ENCODE measurements at regions not wholly inside any gene's neighbourhood (a gene's known extent, or its start where the extent isn't known, plus 50 kb on each side); places are given as distances from the start of the nearest gene placed in this dataset.

DNA sequence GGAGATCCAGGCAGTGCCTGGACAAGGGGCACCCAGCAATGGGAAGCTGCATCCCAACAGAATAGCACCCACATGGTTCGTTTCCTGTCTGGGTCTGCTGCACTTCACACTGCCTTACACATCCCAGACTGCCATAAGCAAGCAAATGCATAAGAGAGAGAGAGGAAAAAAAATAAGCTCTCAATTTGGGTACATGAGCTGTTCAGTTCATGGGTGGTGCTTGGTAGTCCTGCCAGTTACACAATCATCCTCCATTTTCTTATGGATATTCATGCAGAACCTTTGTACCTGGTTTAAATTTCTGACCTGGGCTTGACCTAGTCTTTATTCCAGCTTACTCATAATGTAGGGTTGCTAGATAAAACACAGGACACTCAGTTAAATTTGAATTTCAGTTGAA, 733.6 kb downstream of the TNS3 start:
- H3K36me3 ChIP-seq (ENCODE audit: control insufficient read depth, insufficient read depth, low read length) = no peaks in the 10 kb centered on the region
- no peaks in the 10 kb centered on the region for H3K9me3 ChIP-seq (ENCODE audit: control insufficient read depth, low read length)
- H3K27ac ChIP-seq (ENCODE audit: insufficient read depth, low read depth, low read length, poor library complexity, severe bottlenecking) = no peak overlapping the region
- WGBS, 2 experiments = 100% methylated on average over 1 of the region's 1 CpG
- H3K27me3 ChIP-seq (ENCODE audit: control insufficient read depth, insufficient read depth, low read length, poor library complexity, severe bottlenecking) = no peaks in the 10 kb centered on the region
- no peak overlapping the region for H3K4me3 ChIP-seq (ENCODE audit: insufficient read depth, low read depth, low read length)
- H3K4me1 ChIP-seq (ENCODE audit: control insufficient read depth, insufficient read depth, low read length) = no peaks in the 10 kb centered on the region

GRCh38 chr7:46847126-46847525, 734.8 kb downstream of the TNS3 start:
- H3K9me3 ChIP-seq (ENCODE audit: control insufficient read depth, low read length) = no peaks in the 10 kb centered on the region
- H3K27me3 ChIP-seq (ENCODE audit: control insufficient read depth, insufficient read depth, low read length, poor library complexity, severe bottlenecking) = no peaks in the 10 kb centered on the region
- no peak overlapping the region for H3K27ac ChIP-seq (ENCODE audit: insufficient read depth, low read depth, low read length, poor library complexity, severe bottlenecking)
- no peaks in the 10 kb centered on the region for H3K36me3 ChIP-seq (ENCODE audit: control insufficient read depth, insufficient read depth, low read length)
- H3K4me1 ChIP-seq (ENCODE audit: control insufficient read depth, insufficient read depth, low read length) = no peaks in the 10 kb centered on the region
- WGBS, 2 experiments = 90 to 93% methylated on average over 3 of the region's 3 CpGs
- H3K4me3 ChIP-seq (ENCODE audit: insufficient read depth, low read depth, low read length) = no peak overlapping the region

DNA sequence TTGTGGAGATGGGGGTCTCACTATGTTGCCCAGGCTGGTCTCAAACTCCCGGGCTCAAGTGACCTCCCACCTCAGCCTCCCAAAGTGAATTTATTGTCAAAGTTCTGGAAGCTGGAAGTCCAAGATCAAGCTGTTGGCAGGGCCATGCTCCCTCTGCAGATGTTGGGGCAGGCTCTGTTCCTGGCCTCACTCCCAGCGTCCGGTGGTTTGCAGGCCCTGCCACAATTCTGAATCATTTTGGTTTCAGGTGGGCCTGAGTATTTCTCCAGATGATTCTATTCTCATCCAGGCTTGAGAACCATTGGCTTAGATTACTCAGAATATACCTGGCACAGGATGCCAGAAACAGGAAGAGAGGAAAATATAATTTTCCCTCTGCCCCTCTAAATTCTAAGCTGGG, 737.4 kb downstream of the TNS3 start:
- H3K9me3 ChIP-seq (ENCODE audit: control insufficient read depth, low read length) = no peaks in the 10 kb centered on the region
- H3K27ac ChIP-seq (ENCODE audit: insufficient read depth, low read depth, low read length, poor library complexity, severe bottlenecking) = no peak overlapping the region
- H3K36me3 ChIP-seq (ENCODE audit: control insufficient read depth, insufficient read depth, low read length) = no peaks in the 10 kb centered on the region
- WGBS, 2 experiments = 79 to 81% methylated on average over 3 of the region's 3 CpGs
- H3K4me3 ChIP-seq (ENCODE audit: insufficient read depth, low read depth, low read length) = no peak overlapping the region
- H3K4me1 ChIP-seq (ENCODE audit: control insufficient read depth, insufficient read depth, low read length) = no peaks in the 10 kb centered on the region
- no peaks in the 10 kb centered on the region for H3K27me3 ChIP-seq (ENCODE audit: control insufficient read depth, insufficient read depth, low read length, poor library complexity, severe bottlenecking)

DNA sequence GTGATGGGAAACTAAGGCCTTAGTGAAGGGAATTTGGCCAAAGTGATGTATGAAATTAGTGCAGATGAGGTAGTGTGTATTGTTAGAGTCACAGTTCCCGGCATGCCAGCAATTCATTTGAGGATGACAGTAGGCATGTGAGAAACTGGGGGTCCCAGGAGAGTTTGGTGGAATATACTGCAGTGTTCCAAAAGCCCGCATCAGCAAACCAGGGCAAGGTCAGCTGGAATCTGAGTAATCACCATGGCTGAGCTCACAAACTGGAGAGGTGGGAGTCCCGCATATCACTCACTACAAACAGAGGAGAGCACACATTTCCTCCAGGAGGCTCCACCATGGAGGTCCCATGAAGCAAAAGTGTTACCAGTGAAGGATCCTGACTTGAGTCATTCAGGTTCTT, 740.7 kb downstream of the TNS3 start:
- Histone ChIP-seq H3K27me3 (ENCODE audit: control insufficient read depth, insufficient read depth, low read length, poor library complexity, severe bottlenecking) (no peaks in the 10 kb centered on the region), H3K4me1 (ENCODE audit: control insufficient read depth, insufficient read depth, low read length) (no peaks in the 10 kb centered on the region), H3K9me3 (ENCODE audit: control insufficient read depth, low read length) (no peaks in the 10 kb centered on the region), H3K4me3 (ENCODE audit: insufficient read depth, low read depth, low read length) (no peak overlapping the region), H3K36me3 (ENCODE audit: control insufficient read depth, insufficient read depth, low read length) (no peaks in the 10 kb centered on the region), H3K27ac (ENCODE audit: insufficient read depth, low read depth, low read length, poor library complexity, severe bottlenecking) (no peak overlapping the region)
- 94 to 96% methylated on average over 3 of the region's 3 CpGs for WGBS, 2 experiments

DNA sequence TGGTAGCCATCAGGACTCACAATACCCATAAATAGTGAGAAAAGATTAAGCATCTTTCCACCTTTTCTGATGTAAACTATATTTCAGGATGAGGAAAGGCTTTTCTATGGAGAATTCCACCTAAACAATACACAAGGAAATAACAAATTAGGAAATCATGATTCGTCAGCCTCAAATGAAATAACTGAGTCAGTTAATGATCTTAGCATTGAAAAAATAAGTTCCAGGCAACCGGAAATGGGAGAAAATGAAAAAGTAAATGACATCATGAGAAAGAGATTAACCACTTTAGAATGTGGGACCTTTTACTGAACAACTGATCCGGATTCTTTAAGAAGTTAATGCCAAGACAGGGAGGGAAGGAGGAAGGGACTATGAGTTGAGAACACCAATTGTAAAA, 742.3 kb downstream of the TNS3 start:
- Histone ChIP-seq H3K9me3 (ENCODE audit: control insufficient read depth, low read length) (no peaks in the 10 kb centered on the region), H3K4me3 (ENCODE audit: insufficient read depth, low read depth, low read length) (no peak overlapping the region), H3K4me1 (ENCODE audit: control insufficient read depth, insufficient read depth, low read length) (no peaks in the 10 kb centered on the region), H3K36me3 (ENCODE audit: control insufficient read depth, insufficient read depth, low read length) (no peaks in the 10 kb centered on the region), H3K27me3 (ENCODE audit: control insufficient read depth, insufficient read depth, low read length, poor library complexity, severe bottlenecking) (no peaks in the 10 kb centered on the region), H3K27ac (ENCODE audit: insufficient read depth, low read depth, low read length, poor library complexity, severe bottlenecking) (no peak overlapping the region)
- WGBS, 2 experiments = 91 to 96% methylated on average over 3 of the region's 3 CpGs

- Histone ChIP-seq H3K4me1 (ENCODE audit: control insufficient read depth, insufficient read depth, low read length) (no peaks in the 10 kb centered on the region), H3K36me3 (ENCODE audit: control insufficient read depth, insufficient read depth, low read length) (no peaks in the 10 kb centered on the region), H3K9me3 (ENCODE audit: control insufficient read depth, low read length) (no peaks in the 10 kb centered on the region), H3K4me3 (ENCODE audit: insufficient read depth, low read depth, low read length) (no peak overlapping the region), H3K27me3 (ENCODE audit: control insufficient read depth, insufficient read depth, low read length, poor library complexity, severe bottlenecking) (no peaks in the 10 kb centered on the region), H3K27ac (ENCODE audit: insufficient read depth, low read depth, low read length, poor library complexity, severe bottlenecking) (no peak overlapping the region)
- 76 to 84% methylated on average over 5 of the region's 5 CpGs for WGBS, 2 experiments
Observed at GRCh38 chr7:46838463-46838862, 743.4 kb downstream of the TNS3 start.

DNA sequence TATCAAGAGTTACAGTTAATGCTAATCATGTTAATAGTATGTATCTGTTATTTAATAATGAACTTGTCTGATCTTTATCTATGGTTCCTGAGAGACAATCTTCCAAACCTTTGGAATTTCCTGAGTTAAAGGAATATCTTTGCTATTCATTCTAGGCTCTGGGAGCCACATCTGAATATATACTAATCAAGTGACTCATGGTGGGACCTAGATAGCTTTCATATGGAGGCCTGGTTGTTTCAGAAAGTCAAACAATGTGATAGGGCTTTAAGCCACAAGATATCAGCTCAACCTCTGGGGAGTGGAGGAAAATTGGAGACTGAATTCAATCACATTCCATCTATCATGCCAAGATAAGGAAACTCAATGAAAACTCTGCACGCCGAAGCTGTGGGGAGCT, 746.4 kb downstream of the TNS3 start:
- WGBS, 2 experiments = 88 to 96% methylated on average over 2 of the region's 2 CpGs

GRCh38 chr7:46834921-46835320, 747.0 kb downstream of the TNS3 start:
- Histone ChIP-seq H3K4me3 (ENCODE audit: insufficient read depth, low read depth, low read length) (no peak overlapping the region), H3K9me3 (ENCODE audit: control insufficient read depth, low read length) (no peaks in the 10 kb centered on the region), H3K36me3 (ENCODE audit: control insufficient read depth, insufficient read depth, low read length) (no peaks in the 10 kb centered on the region), H3K27ac (ENCODE audit: insufficient read depth, low read depth, low read length, poor library complexity, severe bottlenecking) (no peak overlapping the region), H3K4me1 (ENCODE audit: control insufficient read depth, insufficient read depth, low read length) (no peaks in the 10 kb centered on the region), H3K27me3 (ENCODE audit: control insufficient read depth, insufficient read depth, low read length, poor library complexity, severe bottlenecking) (no peaks in the 10 kb centered on the region)
- 96 to 100% methylated on average over 4 of the region's 5 CpGs for WGBS, 2 experiments

More for the DNA sequence above, 746.4 kb downstream of the TNS3 start:
- no peak overlapping the region for H3K4me3 ChIP-seq (ENCODE audit: insufficient read depth, low read depth, low read length)
- no peaks in the 10 kb centered on the region for H3K9me3 ChIP-seq (ENCODE audit: control insufficient read depth, low read length)
- no peak overlapping the region for H3K27ac ChIP-seq (ENCODE audit: insufficient read depth, low read depth, low read length, poor library complexity, severe bottlenecking)
- H3K4me1 ChIP-seq (ENCODE audit: control insufficient read depth, insufficient read depth, low read length) = no peaks in the 10 kb centered on the region
- H3K36me3 ChIP-seq (ENCODE audit: control insufficient read depth, insufficient read depth, low read length) = no peaks in the 10 kb centered on the region
- no peaks in the 10 kb centered on the region for H3K27me3 ChIP-seq (ENCODE audit: control insufficient read depth, insufficient read depth, low read length, poor library complexity, severe bottlenecking)

DNA sequence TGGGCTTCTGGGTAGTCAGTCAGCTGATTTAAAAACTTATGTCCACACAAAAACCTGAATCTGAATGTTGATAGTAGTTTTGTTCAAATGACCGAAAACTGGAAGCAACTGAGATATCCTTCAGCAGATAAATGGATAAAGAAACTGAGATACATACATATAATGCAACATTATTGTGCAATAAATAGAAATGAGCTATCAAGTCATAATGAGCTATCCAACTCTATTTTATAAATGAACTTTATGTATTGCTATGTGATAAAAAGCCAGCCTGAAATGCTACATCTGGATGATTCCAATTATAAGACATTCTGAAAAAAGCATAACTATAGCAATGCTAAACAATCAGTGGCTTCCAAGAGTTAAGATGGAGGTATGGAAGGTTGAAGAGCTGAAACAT, 748.7 kb downstream of the TNS3 start:
- H3K27ac ChIP-seq (ENCODE audit: insufficient read depth, low read depth, low read length, poor library complexity, severe bottlenecking) = no peak overlapping the region
- no peaks in the 10 kb centered on the region for H3K9me3 ChIP-seq (ENCODE audit: control insufficient read depth, low read length)
- H3K27me3 ChIP-seq (ENCODE audit: control insufficient read depth, insufficient read depth, low read length, poor library complexity, severe bottlenecking) = no peaks in the 10 kb centered on the region
- 100% methylated on average over 1 of the region's 1 CpG; no CpG with 5 or more reads in 1 of the 2 experiments for WGBS, 2 experiments
- H3K4me1 ChIP-seq (ENCODE audit: control insufficient read depth, insufficient read depth, low read length) = no peaks in the 10 kb centered on the region
- no peak overlapping the region for H3K4me3 ChIP-seq (ENCODE audit: insufficient read depth, low read depth, low read length)
- no peaks in the 10 kb centered on the region for H3K36me3 ChIP-seq (ENCODE audit: control insufficient read depth, insufficient read depth, low read length)

DNA sequence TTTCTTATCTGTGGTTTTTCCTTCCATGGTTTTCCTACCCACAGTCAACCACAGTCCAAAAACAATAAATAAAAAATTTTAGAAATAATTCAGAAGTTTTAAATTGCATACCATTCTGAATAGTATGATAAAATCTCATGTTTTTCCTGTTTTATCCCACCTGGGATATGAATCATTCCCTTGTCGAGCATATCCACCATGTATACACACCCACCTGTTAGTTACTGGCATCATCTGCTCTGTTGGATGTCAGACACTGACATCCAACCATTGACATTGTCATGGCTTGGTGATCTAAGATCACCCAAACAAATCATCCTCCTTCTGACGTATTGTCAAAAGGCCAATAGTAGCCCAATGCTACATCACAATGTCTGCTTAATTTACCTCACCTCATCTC, 749.8 kb downstream of the TNS3 start:
- no peaks in the 10 kb centered on the region for H3K27me3 ChIP-seq (ENCODE audit: control insufficient read depth, insufficient read depth, low read length, poor library complexity, severe bottlenecking)
- H3K27ac ChIP-seq (ENCODE audit: insufficient read depth, low read depth, low read length, poor library complexity, severe bottlenecking) = no peak overlapping the region
- no peaks in the 10 kb centered on the region for H3K9me3 ChIP-seq (ENCODE audit: control insufficient read depth, low read length)
- no peaks in the 10 kb centered on the region for H3K36me3 ChIP-seq (ENCODE audit: control insufficient read depth, insufficient read depth, low read length)
- WGBS, 2 experiments = 89 to 92% methylated on average over 2 of the region's 2 CpGs
- no peaks in the 10 kb centered on the region for H3K4me1 ChIP-seq (ENCODE audit: control insufficient read depth, insufficient read depth, low read length)
- H3K4me3 ChIP-seq (ENCODE audit: insufficient read depth, low read depth, low read length) = no peak overlapping the region

DNA sequence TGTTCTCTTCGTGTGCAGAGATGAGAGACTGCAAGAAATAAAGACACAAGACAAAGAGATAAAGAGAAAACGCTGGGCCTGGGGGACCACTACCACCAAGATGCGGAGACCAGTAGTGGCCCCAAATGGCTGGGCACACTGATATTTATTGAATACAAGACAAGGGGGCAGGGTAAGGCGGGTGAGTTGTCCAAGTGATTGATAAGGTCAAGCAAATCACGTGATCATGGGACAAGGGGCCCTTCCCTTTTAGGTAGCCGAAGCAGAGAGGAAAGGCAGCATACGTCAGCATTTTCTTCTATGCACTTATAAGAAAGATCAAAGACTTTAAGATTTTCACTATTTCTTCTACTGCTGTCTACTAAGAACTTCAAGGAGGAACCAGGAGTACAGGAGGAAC, 762.1 kb downstream of the TNS3 start:
- 95 to 97% methylated on average over 7 of the region's 7 CpGs for WGBS, 2 experiments
- no peak overlapping the region for H3K4me3 ChIP-seq (ENCODE audit: insufficient read depth, low read depth, low read length)
- no peaks in the 10 kb centered on the region for H3K36me3 ChIP-seq (ENCODE audit: control insufficient read depth, insufficient read depth, low read length)
- no peaks in the 10 kb centered on the region for H3K9me3 ChIP-seq (ENCODE audit: control insufficient read depth, low read length)
- H3K27me3 ChIP-seq (ENCODE audit: control insufficient read depth, insufficient read depth, low read length, poor library complexity, severe bottlenecking) = no peaks in the 10 kb centered on the region
- H3K4me1 ChIP-seq (ENCODE audit: control insufficient read depth, insufficient read depth, low read length) = no peaks in the 10 kb centered on the region
- H3K27ac ChIP-seq (ENCODE audit: insufficient read depth, low read depth, low read length, poor library complexity, severe bottlenecking) = no peak overlapping the region
